GM23338 (cell line): ENCODE measurements at regions not wholly inside any gene's neighbourhood (a gene's known extent, or its start where the extent isn't known, plus 50 kb on each side); places are given as distances from the start of the nearest gene placed in this dataset.
A peak's percentile ranks its signal among the peaks of the same experiment; 100 is the strongest.

Experiments used
- ATAC-seq: fragments of 200-7000 bp; cut with Tn5 transposase; 3 replicates; pipeline ENCODE4 v1.9.1; 2020
- DNase-seq: peaks from one replicate; pipeline ENCODE4 v3.0.0-alpha.2; 2015; ENCODE audit warnings: low spot score
- H2AFZ ChIP-seq: fragments of 200-600 bp; sonication (generic); 2 replicates; pipeline ENCODE4 v1.8.0; 2016; ENCODE audit warnings: antibody characterized with exemption, mild to moderate bottlenecking, moderate library complexity
- H3F3A ChIP-seq: fragments of 200-600 bp; sonication (generic); replicated peaks from 2 replicates; pipeline ENCODE4 v1.8.0; 2017; ENCODE audit warnings: antibody characterized with exemption, mixed run types, low read depth
- H3K27ac ChIP-seq: fragments of 200-600 bp; sonication (generic); 2 replicates; pipeline ENCODE4 v1.6.1; 2016; ENCODE audit warnings: low read depth
- H3K27me3 ChIP-seq: fragments of 200-600 bp; sonication (generic); 2 replicates; pipeline ENCODE4 v1.8.0; 2016; ENCODE audit warnings: mild to moderate bottlenecking, mixed run types, moderate library complexity; ENCODE audit not compliant: insufficient read depth
- H3K36me3 ChIP-seq: fragments of 200-600 bp; sonication (generic); 2 replicates; pipeline ENCODE4 v1.8.0; 2016; ENCODE audit warnings: mild to moderate bottlenecking; ENCODE audit not compliant: insufficient read depth
- H3K4me1 ChIP-seq: fragments of 200-600 bp; sonication (generic); 2 replicates; pipeline ENCODE4 v1.8.0; 2016; ENCODE audit warnings: mild to moderate bottlenecking, moderate library complexity; ENCODE audit not compliant: insufficient read depth
- H3K4me2 ChIP-seq: fragments of 200-600 bp; sonication (generic); 2 replicates; pipeline ENCODE4 v1.7.1; 2017; ENCODE audit warnings: mixed run types
- H3K4me3 ChIP-seq: fragments of 200-600 bp; sonication (generic); 2 replicates; pipeline ENCODE4 v1.6.1; 2016; ENCODE audit warnings: mixed run types
- H3K79me2 ChIP-seq: fragments of 200-600 bp; sonication (generic); replicated peaks from 2 replicates; pipeline ENCODE4 v1.8.0; 2017; ENCODE audit warnings: mild to moderate bottlenecking; ENCODE audit not compliant: insufficient read depth
- H3K9me2 ChIP-seq: fragments of 200-600 bp; sonication (generic); 2 replicates; pipeline ENCODE4 v1.8.0; 2017; ENCODE audit not compliant: insufficient read depth
- H4K20me1 ChIP-seq: fragments of 200-600 bp; sonication (generic); replicated peaks from 2 replicates; pipeline ENCODE4 v1.8.0; 2017; ENCODE audit warnings: mild to moderate bottlenecking; ENCODE audit not compliant: insufficient read depth
- H3K27ac Mint-ChIP-seq: 2 replicates; pipeline ENCODE4 v1.8.0; 2020; ENCODE audit warnings: inconsistent platforms, mild to moderate bottlenecking, moderate library complexity, mixed read lengths
- H3K27me3 Mint-ChIP-seq: 3 replicates; pipeline ENCODE4 v1.8.0; 2022; ENCODE audit warnings: low read depth, mild to moderate bottlenecking, moderate library complexity, mixed read lengths, inconsistent platforms; ENCODE audit not compliant: insufficient read depth, poor library complexity
- H3K36me3 Mint-ChIP-seq: 3 replicates; pipeline ENCODE4 v1.8.0; 2021; ENCODE audit warnings: low read depth, mild to moderate bottlenecking, inconsistent platforms, moderate library complexity, mixed read lengths
- H3K4me1 Mint-ChIP-seq: 3 replicates; pipeline ENCODE4 v1.8.0; 2020; ENCODE audit warnings: mild to moderate bottlenecking, inconsistent platforms, mixed read lengths
- H3K4me3 Mint-ChIP-seq: 3 replicates; pipeline ENCODE4 v1.8.0; 2021; ENCODE audit warnings: moderate library complexity, mild to moderate bottlenecking, inconsistent platforms, mixed read lengths
- H3K9me3 Mint-ChIP-seq: 3 replicates; pipeline ENCODE4 v1.8.0; 2020; ENCODE audit warnings: moderate library complexity, mild to moderate bottlenecking, inconsistent platforms, mixed read lengths
- CREB1 ChIP-seq: fragments of 250-450 bp; sonication (Bioruptor Pico); IDR thresholded peaks from 2 replicates; pipeline ENCODE4 v1.5.0; 2020; ENCODE audit warnings: low read depth, mild to moderate bottlenecking, moderate library complexity
- CTCF ChIP-seq, 2 experiments: fragments of 200-600 bp in 1 of 2; sonication (generic) in 1 of 2; conservative IDR thresholded peaks; 2 replicates each; pipeline versions ENCODE4 v1.5.1 to v1.6.1; 2016 to 2017; ENCODE audit warnings: antibody characterized with exemption in 2 of 2, low read depth in 2 of 2, mild to moderate bottlenecking in 2 of 2, moderate library complexity in 1 of 2
- ETS1 ChIP-seq: IDR thresholded peaks from 2 replicates; pipeline ENCODE4 v1.6.1; 2016; ENCODE audit warnings: antibody characterized with exemption
- EZH2 ChIP-seq: fragments of 200-600 bp; sonication (generic); IDR thresholded peaks from one replicate; pipeline ENCODE4 v1.8.0; 2017; ENCODE audit warnings: antibody characterized with exemption, mild to moderate bottlenecking, low read depth; ENCODE audit not compliant: unreplicated experiment
- EZH2phosphoT487 ChIP-seq: fragments of 200-600 bp; sonication (generic); IDR thresholded peaks from one replicate; pipeline ENCODE4 v1.8.1; 2018; ENCODE audit warnings: antibody characterized with exemption; ENCODE audit not compliant: unreplicated experiment
- JUNB ChIP-seq: IDR thresholded peaks from one replicate; pipeline ENCODE4 v1.6.1; 2016; ENCODE audit warnings: antibody characterized with exemption; ENCODE audit not compliant: unreplicated experiment
- NANOG ChIP-seq: IDR thresholded peaks from 2 replicates; pipeline ENCODE4 v1.6.1; 2016; ENCODE audit warnings: antibody characterized with exemption, borderline replicate concordance
- POLR2AphosphoS5 ChIP-seq: IDR thresholded peaks from 2 replicates; pipeline ENCODE4 v1.6.1; 2016; ENCODE audit warnings: antibody characterized with exemption, low read depth
- REST ChIP-seq: IDR thresholded peaks from one replicate; pipeline ENCODE4 v1.6.1; 2018; ENCODE audit warnings: antibody characterized with exemption; ENCODE audit not compliant: unreplicated experiment
- STAT1 ChIP-seq: IDR thresholded peaks from one replicate; pipeline ENCODE4 v1.6.1; 2016; ENCODE audit warnings: antibody characterized with exemption; ENCODE audit not compliant: unreplicated experiment
- ZNF114 ChIP-seq: fragments of 250-450 bp; sonication (Bioruptor Pico); IDR thresholded peaks from 2 replicates; pipeline ENCODE4 v1.5.0; 2020; ENCODE audit warnings: mild to moderate bottlenecking, moderate library complexity
- ZNF331 ChIP-seq: fragments of 250-450 bp; sonication (Bioruptor Pico); IDR thresholded peaks from 2 replicates; pipeline ENCODE4 v1.5.0; 2020; ENCODE audit warnings: low read depth, mild to moderate bottlenecking, moderate library complexity
- ZNF462 ChIP-seq: fragments of 250-450 bp; sonication (Bioruptor Pico); IDR thresholded peaks from 2 replicates; pipeline ENCODE4 v1.5.0; 2020; ENCODE audit warnings: mild to moderate bottlenecking, moderate library complexity

- no peak for TF ChIP-seq ZNF331 (CRISPR knock-in tag)
- no peak for TF ChIP-seq EZH2
- no peak for TF ChIP-seq EZH2phosphoT487
- no peak for TF ChIP-seq STAT1
- TF ChIP-seq REST = no peak
- no peak for TF ChIP-seq NANOG
- no peak for TF ChIP-seq ZNF462 (CRISPR knock-in tag)
- TF ChIP-seq ETS1 = no peak
- no peak for TF ChIP-seq ZNF114 (CRISPR knock-in tag)
- no peak for TF ChIP-seq JUNB
- no peak for TF ChIP-seq CTCF (conservative IDR thresholded peaks at IDR 0.05; ENCODE audit: low read depth in 2 of 2)
- TF ChIP-seq POLR2AphosphoS5 = no peak
- no peak for TF ChIP-seq CREB1 (CRISPR knock-in tag)
- H3K79me2 ChIP-seq = no peaks in the 10 kb centered on the region
- H3K9me3 Mint-ChIP-seq = no peaks in the 10 kb centered on the region
Observed at GRCh38 chr14:54261283-54261682, 135.5 kb upstream of the CDKN3 start.

More at GRCh38 chr14:54261283-54261682, 135.5 kb upstream of the CDKN3 start:
- no peak overlapping the region for H3K4me2 ChIP-seq
- H3F3A ChIP-seq = no peaks in the 10 kb centered on the region
- Mint-ChIP-seq H3K4me1 (peaks cover 27% of the 10 kb centered on the region), H3K27me3 (peaks cover 4% of the 10 kb centered on the region), H3K36me3 (no peaks in the 10 kb centered on the region; the same call in 2 of the 3 replicates), H3K27ac (peak overlapping the region; percentile 91), H3K4me3 (no peak overlapping the region)
- no peak overlapping the region for H2AFZ ChIP-seq
- H3K4me1 ChIP-seq = peaks cover 11% of the 10 kb centered on the region; the same call in 1 of the 2 replicates
- no peak overlapping the region for H3K4me3 ChIP-seq
- ATAC-seq (peak; percentile 44; the same call in 1 of the 3 replicates), DNase-seq (peak; percentile 48)
- H3K9me2 ChIP-seq = peaks cover 11% of the 10 kb centered on the region
- H3K27ac ChIP-seq = no peak overlapping the region
- no peaks in the 10 kb centered on the region for H3K36me3 ChIP-seq
- H4K20me1 ChIP-seq = no peaks in the 10 kb centered on the region
- no peaks in the 10 kb centered on the region for H3K27me3 ChIP-seq
